Upper lobe of left lung (tissue), 6 donors: ENCODE measurements at regions not wholly inside any gene's neighbourhood (a gene's known extent, or its start where the extent isn't known, plus 50 kb on each side); places are given as distances from the start of the nearest gene placed in this dataset.
"Not testable (repeated sequence)": the region's sequence is repeated elsewhere in the genome, so short reads cannot be mapped to it uniquely, and the experiment has no call there.

Source experiments
- ATAC-seq, 2 donors: fragments of 200-7000 bp; cut with Tn5 transposase; one replicate each; pipeline ENCODE4 v1.9.1; 2022; ENCODE audit warnings: mild to moderate bottlenecking in 2 of 2, moderate library complexity in 2 of 2; ENCODE audit not compliant: low FRiP score in 2 of 2
- DNase-seq, 2 donors: peaks; one replicate each; pipeline ENCODE4 v3.0.0-alpha.2; 2019 to 2020
- H3K27ac ChIP-seq, 4 donors: fragments of 200-600 bp; sonication (generic); one replicate each; pipeline ENCODE4 v1.5.1; 2016 to 2019
- H3K27me3 ChIP-seq, 4 donors: fragments of 200-600 bp; sonication (generic); one replicate each; pipeline ENCODE4 v1.5.1; 2017 to 2019
- H3K36me3 ChIP-seq, 4 donors: fragments of 200-600 bp; sonication (generic); one replicate each; pipeline ENCODE4 v1.5.1; 2016 to 2019
- H3K4me1 ChIP-seq, 4 donors: fragments of 200-600 bp; sonication (generic); one replicate each; pipeline ENCODE4 v1.5.1; 2018 to 2019
- H3K4me3 ChIP-seq, 4 donors: fragments of 200-600 bp; sonication (generic); one replicate each; pipeline ENCODE4 v1.5.1; 2017 to 2019; ENCODE audit warnings: mild to moderate bottlenecking in 2 of 4, moderate library complexity in 1 of 4
- H3K9me3 ChIP-seq, 4 donors: fragments of 200-600 bp; sonication (generic); one replicate each; pipeline ENCODE4 v1.5.1; 2018 to 2019
- EP300 ChIP-seq, 4 donors: sonication (generic); formaldehyde crosslinking; IDR thresholded peaks; one replicate each; pipeline ENCODE4 v1.5.1; 2017; ENCODE audit warnings: antibody characterized with exemption in 4 of 4, control low read depth in 2 of 4
- POLR2A ChIP-seq, 4 donors: fragments of 450-650 bp; IDR thresholded peaks; one replicate each; pipeline ENCODE4 v1.5.1; 2016 to 2017; ENCODE audit warnings: antibody characterized with exemption in 4 of 4, mild to moderate bottlenecking in 2 of 4
- POLR2AphosphoS5 ChIP-seq, 2 donors: sonication (generic); formaldehyde crosslinking; IDR thresholded peaks; one replicate each; pipeline ENCODE4 v1.5.1; 2017; ENCODE audit warnings: antibody characterized with exemption in 2 of 2
- WGBS, 2 donors: methylation state at CpG; one replicate each; pipeline ENCODE4 v1.1.5; 2017 to 2018; 5-methylcytosine and 5-hydroxymethylcytosine counted together
- TF ChIP-seq, protein P1 (sequence below), 6 experiments: fragments of 450-650 bp in 4 of 6; fragments of 200-600 bp in 2 of 6; sonication (generic) in 2 of 6; IDR thresholded peaks; one replicate each; pipeline ENCODE4 v1.5.1; 2016 to 2019; ENCODE audit warnings: antibody characterized with exemption in 6 of 6
- donor health status: DM: no; HTN: no; CAD: no; lungs with moderate emphysema.
- donor health status: DM: no; HTN: yes; CAD: no; lungs with severe emphysema.

- H3K9me3 ChIP-seq, result no peaks in the 10 kb centered on the region
- ATAC-seq (no peak), DNase-seq (no peak)
- TF ChIP-seq, protein P1, sequence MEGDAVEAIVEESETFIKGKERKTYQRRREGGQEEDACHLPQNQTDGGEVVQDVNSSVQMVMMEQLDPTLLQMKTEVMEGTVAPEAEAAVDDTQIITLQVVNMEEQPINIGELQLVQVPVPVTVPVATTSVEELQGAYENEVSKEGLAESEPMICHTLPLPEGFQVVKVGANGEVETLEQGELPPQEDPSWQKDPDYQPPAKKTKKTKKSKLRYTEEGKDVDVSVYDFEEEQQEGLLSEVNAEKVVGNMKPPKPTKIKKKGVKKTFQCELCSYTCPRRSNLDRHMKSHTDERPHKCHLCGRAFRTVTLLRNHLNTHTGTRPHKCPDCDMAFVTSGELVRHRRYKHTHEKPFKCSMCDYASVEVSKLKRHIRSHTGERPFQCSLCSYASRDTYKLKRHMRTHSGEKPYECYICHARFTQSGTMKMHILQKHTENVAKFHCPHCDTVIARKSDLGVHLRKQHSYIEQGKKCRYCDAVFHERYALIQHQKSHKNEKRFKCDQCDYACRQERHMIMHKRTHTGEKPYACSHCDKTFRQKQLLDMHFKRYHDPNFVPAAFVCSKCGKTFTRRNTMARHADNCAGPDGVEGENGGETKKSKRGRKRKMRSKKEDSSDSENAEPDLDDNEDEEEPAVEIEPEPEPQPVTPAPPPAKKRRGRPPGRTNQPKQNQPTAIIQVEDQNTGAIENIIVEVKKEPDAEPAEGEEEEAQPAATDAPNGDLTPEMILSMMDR (IDR thresholded peaks at IDR 0.05), result no peak
- TF ChIP-seq POLR2AphosphoS5 (IDR thresholded peaks at IDR 0.05), result no peak
- H3K4me3 ChIP-seq, result no peak overlapping the region
- no peaks in the 10 kb centered on the region for H3K4me1 ChIP-seq
- H3K27ac ChIP-seq, result no peak overlapping the region
- 86 to 92% methylated on average over 2 of the region's 2 CpGs for WGBS, 2 donors
- H3K36me3 ChIP-seq, result no peaks in the 10 kb centered on the region
- H3K27me3 ChIP-seq, result no peaks in the 10 kb centered on the region
Observed at GRCh38 chr4:84215217-84215616, 283.9 kb downstream of the NKX6-1 start.

DNA sequence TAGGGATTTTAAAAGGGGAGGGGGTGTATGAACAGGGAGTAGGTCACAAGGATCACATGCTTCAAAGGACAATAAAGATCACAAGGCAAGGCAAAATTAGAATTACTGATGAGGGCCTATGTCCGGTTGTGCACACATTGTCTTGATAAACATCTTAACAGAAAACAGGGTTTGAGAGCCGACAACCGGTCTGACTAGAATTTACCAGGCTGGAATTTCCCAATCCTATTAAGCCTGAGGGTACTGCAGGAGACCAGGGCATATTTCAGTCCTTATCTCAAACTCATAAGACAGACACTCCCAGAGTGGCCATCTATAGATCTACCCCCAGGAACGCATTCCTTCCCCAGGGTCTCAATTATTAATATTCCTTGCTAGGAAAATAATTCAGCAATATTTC, 292.9 kb downstream of the NKX6-1 start:
- not testable (repeated sequence) for H3K4me1 ChIP-seq
- 79 to 88% methylated on average over 4 of the region's 4 CpGs for WGBS, 2 donors

DNA sequence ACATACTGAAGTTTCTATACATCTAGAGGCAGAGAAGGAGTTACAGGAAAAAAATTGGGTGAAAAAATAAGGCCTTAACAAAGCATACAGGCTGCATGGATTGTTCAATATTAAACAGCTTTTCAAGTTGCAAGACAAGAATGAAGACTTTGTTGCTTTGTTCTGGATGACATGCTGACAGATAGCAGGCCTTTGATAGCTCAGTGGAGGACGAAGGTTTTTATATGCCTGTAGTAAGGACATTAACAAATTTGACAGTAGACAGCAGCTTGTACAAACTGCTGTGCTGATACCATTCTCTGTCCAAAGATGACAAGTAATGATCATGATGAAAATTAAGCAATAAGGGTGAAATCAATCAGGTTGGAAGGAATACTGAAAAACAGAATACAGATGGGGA, 309.9 kb downstream of the NKX6-1 start:
- Histone ChIP-seq H3K36me3 (no peaks in the 10 kb centered on the region), H3K27ac (no peak overlapping the region), H3K27me3 (no peaks in the 10 kb centered on the region), H3K4me3 (no peak overlapping the region), H3K4me1 (no peaks in the 10 kb centered on the region), H3K9me3 (peaks cover 0 to 3% (median 0%) of the 10 kb centered on the region in 4 donors)
- ATAC-seq, result no peak
- 47 to 64% methylated on average over 1 of the region's 1 CpG for WGBS, 2 donors
- no peak for DNase-seq
- TF ChIP-seq EP300 (IDR thresholded peaks at IDR 0.05) (no peak), POLR2A (IDR thresholded peaks at IDR 0.05) (no peak), POLR2AphosphoS5 (IDR thresholded peaks at IDR 0.05) (no peak)

More for the DNA sequence above, 292.9 kb downstream of the NKX6-1 start:
- not testable (repeated sequence) for H3K27me3 ChIP-seq, H3K27ac ChIP-seq, H3K4me3 ChIP-seq, H3K36me3 ChIP-seq, H3K9me3 ChIP-seq, ATAC-seq, DNase-seq

DNA sequence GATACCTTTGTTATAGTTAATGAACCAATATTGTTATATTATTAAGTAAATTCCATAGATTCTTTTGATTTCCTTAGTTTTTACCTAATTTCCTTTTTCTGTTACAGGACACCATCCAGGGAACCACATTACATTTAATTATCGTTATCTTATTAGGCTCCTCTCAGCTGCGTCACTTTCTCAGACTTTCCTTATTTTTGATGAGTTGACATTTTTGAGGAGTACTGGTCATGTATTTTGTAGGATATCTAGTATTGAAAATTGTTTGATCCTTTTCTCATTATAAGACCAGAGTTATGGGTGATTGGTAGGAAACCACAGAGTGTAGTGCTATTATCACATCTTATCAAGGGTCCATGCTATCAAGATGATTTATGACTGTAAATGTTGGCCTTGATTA, 319.7 kb downstream of the NKX6-1 start:
- no peak for TF ChIP-seq POLR2AphosphoS5 (IDR thresholded peaks at IDR 0.05)
- no peak for TF ChIP-seq POLR2A (IDR thresholded peaks at IDR 0.05)
- no peak for TF ChIP-seq EP300 (IDR thresholded peaks at IDR 0.05)
- TF ChIP-seq, protein P1 (IDR thresholded peaks at IDR 0.05), result no peak
- no peaks in the 10 kb centered on the region for H3K36me3 ChIP-seq

GRCh38 chr4:84177831-84178542, 321.1 kb downstream of the NKX6-1 start:
- ATAC-seq (no peak), DNase-seq (no peak)
- no peaks in the 10 kb centered on the region for H3K9me3 ChIP-seq
- H3K27ac ChIP-seq, result no peak overlapping the region
- TF ChIP-seq, protein P1 (IDR thresholded peaks at IDR 0.05), result no peak
- TF ChIP-seq POLR2A (IDR thresholded peaks at IDR 0.05) (no peak), POLR2AphosphoS5 (IDR thresholded peaks at IDR 0.05) (no peak), EP300 (IDR thresholded peaks at IDR 0.05) (no peak)
- no peak overlapping the region for H3K4me3 ChIP-seq
- H3K27me3 ChIP-seq, result no peaks in the 10 kb centered on the region
- H3K36me3 ChIP-seq, result no peaks in the 10 kb centered on the region
- H3K4me1 ChIP-seq, result no peaks in the 10 kb centered on the region
- WGBS, 2 donors, result 45 to 54% methylated on average over 5 of the region's 5 CpGs

More for the DNA sequence above, 319.7 kb downstream of the NKX6-1 start:
- Histone ChIP-seq H3K27me3 (no peaks in the 10 kb centered on the region), H3K27ac (no peak overlapping the region), H3K4me1 (no peaks in the 10 kb centered on the region), H3K9me3 (no peaks in the 10 kb centered on the region), H3K4me3 (no peak overlapping the region)
- ATAC-seq (no peak), DNase-seq (no peak)
- 92 to 97% methylated on average over 2 of the region's 2 CpGs for WGBS, 2 donors

GRCh38 chr4:84176016-84176415, 323.1 kb downstream of the NKX6-1 start:
- DNase-seq (no peak), ATAC-seq (no peak)
- 0 to 67% methylated on average over 1 of the region's 1 CpG for WGBS, 2 donors
- no peak overlapping the region for H3K4me3 ChIP-seq
- no peaks in the 10 kb centered on the region for H3K27me3 ChIP-seq
- no peaks in the 10 kb centered on the region for H3K9me3 ChIP-seq
- TF ChIP-seq POLR2A (IDR thresholded peaks at IDR 0.05) (no peak), POLR2AphosphoS5 (IDR thresholded peaks at IDR 0.05) (no peak), EP300 (IDR thresholded peaks at IDR 0.05) (no peak)
- TF ChIP-seq, protein P1 (IDR thresholded peaks at IDR 0.05), result no peak
- H3K36me3 ChIP-seq, result no peaks in the 10 kb centered on the region
- H3K4me1 ChIP-seq, result no peaks in the 10 kb centered on the region
- H3K27ac ChIP-seq, result no peak overlapping the region
